ENCODE measurements at regions not wholly inside any gene's neighbourhood (a gene's known extent, or its start where the extent isn't known, plus 50 kb on each side); places are given as distances from the start of the nearest gene placed in this dataset.

GRCh38 chr7:81605493-81605892, 164.4 kb downstream of the HGF start:
- DNase-seq = no peak

- DNase-seq = no peak
These were observed 165.1 kb downstream of the HGF start for GRCh38 chr7:81604808-81605174.

- no peak for DNase-seq
These were observed 165.6 kb downstream of the HGF start for GRCh38 chr7:81604075-81604807.

- no peak for DNase-seq
These were observed 169.2 kb downstream of the HGF start for GRCh38 chr7:81600608-81601007.

GRCh38 chr7:81598951-81599350, 170.9 kb downstream of the HGF start:
- DNase-seq = no peak

GRCh38 chr7:81594767-81595166, 175.1 kb downstream of the HGF start:
- no peak for DNase-seq

GRCh38 chr7:81590131-81590530, 179.7 kb downstream of the HGF start:
- DNase-seq = no peak

- DNase-seq = no peak
These were observed 185.2 kb downstream of the HGF start for GRCh38 chr7:81584667-81585066.

GRCh38 chr7:81583882-81584533, 185.8 kb downstream of the HGF start:
- DNase-seq = no peak

- DNase-seq = no peak
These were observed 186.8 kb downstream of the HGF start for GRCh38 chr7:81583090-81583489.

GRCh38 chr7:81577642-81578340, 192.1 kb downstream of the HGF start:
- no peak for DNase-seq

GRCh38 chr7:81574723-81575326, 195.0 kb downstream of the HGF start:
- DNase-seq = no peak

- DNase-seq = no peak
These were observed 195.9 kb downstream of the HGF start for GRCh38 chr7:81573932-81574331.

GRCh38 chr7:81573128-81573527, 196.7 kb downstream of the HGF start:
- DNase-seq = no peak

GRCh38 chr7:81562581-81562980, 207.3 kb downstream of the HGF start:
- no peak for DNase-seq

- DNase-seq = no peak
These were observed 209.1 kb downstream of the HGF start for GRCh38 chr7:81560708-81561107.

- no peak for DNase-seq
These were observed 220.3 kb downstream of the HGF start for GRCh38 chr7:81549484-81550016.

GRCh38 chr7:81534996-81535395, 234.9 kb downstream of the HGF start:
- no peak for DNase-seq

GRCh38 chr7:81534446-81534845, 235.4 kb downstream of the HGF start:
- no peak for DNase-seq

GRCh38 chr7:81533931-81534330, 235.9 kb downstream of the HGF start:
- no peak for DNase-seq

- DNase-seq = no peak
These were observed 236.4 kb downstream of the HGF start for GRCh38 chr7:81533426-81533825.

- DNase-seq = no peak
These were observed 240.1 kb downstream of the HGF start for GRCh38 chr7:81529785-81530184.

GRCh38 chr7:81527651-81528050, 242.2 kb downstream of the HGF start:
- DNase-seq = no peak

Measured in activated gamma-delta T cell (primary cell).